DMS79 (cell line): ENCODE measurements at regions not wholly inside any gene's neighbourhood (a gene's known extent, or its start where the extent isn't known, plus 50 kb on each side); places are given as distances from the start of the nearest gene placed in this dataset.

Experiments
- DNase-seq: peaks from one replicate; lab custom pipeline; 2025; lab: John Stamatoyannopoulos, UW

GRCh38 chr1:170460001-170460400 lies 72.0 kb upstream of the GORAB start:
- DNase-seq, result no peak

- no peak for DNase-seq
Observed at GRCh38 chr1:170460414-170461155, 71.4 kb upstream of the GORAB start.

- DNase-seq, result no peak
Observed at GRCh38 chr1:170461291-170461747, 70.6 kb upstream of the GORAB start.

- no peak for DNase-seq
Observed at GRCh38 chr1:170461762-170462384, 70.1 kb upstream of the GORAB start.

- DNase-seq, result no peak
Observed at GRCh38 chr1:170470121-170470520, 61.8 kb upstream of the GORAB start.

GRCh38 chr1:170471398-170472053 lies 60.4 kb upstream of the GORAB start:
- DNase-seq, result no peak

GRCh38 chr1:170481000-170481399 lies 51.0 kb upstream of the GORAB start:
- DNase-seq, result no peak
